GM03348 (cell line): ENCODE measurements at regions not wholly inside any gene's neighbourhood (a gene's known extent, or its start where the extent isn't known, plus 50 kb on each side); places are given as distances from the start of the nearest gene placed in this dataset.
A peak's percentile ranks its signal among the peaks of the same experiment; 100 is the strongest.
"Not testable (repeated sequence)": the region's sequence is repeated elsewhere in the genome, so short reads cannot be mapped to it uniquely, and the experiment has no call there.

Experiments used
- DNase-seq: peaks from one replicate; pipeline ENCODE4 v3.0.0; 2012; ENCODE audit warnings: low spot score

DNA sequence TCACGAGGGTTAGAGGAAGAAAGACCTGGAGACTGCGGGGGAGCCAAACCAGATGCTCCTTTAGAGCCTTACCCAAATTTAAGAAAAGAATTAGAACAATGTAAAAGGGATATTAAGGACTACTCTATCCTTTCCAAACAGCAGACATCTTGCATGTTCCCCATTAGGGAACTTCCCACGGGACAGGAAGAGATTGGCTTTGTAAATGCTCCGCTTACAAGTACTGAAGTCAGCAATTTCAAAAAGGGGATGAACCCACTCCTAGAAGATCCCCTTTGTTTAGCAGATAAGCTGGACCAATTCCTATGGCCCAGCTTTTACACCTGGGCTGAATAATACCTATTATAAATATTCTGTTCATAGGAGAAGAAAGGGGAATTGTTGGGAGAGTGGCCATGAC lies 74.2 kb downstream of the APOBEC1 start:
- DNase-seq, result no peak

DNA sequence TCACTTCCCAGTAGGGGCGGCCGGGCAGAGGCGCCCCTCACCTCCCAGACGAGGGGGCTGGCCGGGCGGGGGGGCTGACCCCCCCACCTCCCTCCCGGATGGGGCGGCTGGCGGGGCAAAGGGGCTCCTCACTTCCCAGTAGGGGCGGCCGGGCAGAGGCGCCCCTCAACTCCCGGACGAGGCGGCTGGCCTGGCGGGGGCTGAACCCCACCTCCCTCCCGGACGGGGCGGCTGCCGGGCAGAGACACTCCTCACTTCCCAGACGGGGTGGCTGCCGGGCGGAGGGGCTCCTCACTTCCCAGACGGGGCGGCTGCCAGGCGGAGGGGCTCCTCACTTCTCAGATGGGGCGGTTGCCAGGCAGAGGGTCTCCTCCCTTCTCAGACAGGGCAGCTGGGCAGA lies 75.6 kb downstream of the APOBEC1 start:
- DNase-seq, result not testable (repeated sequence)

DNA sequence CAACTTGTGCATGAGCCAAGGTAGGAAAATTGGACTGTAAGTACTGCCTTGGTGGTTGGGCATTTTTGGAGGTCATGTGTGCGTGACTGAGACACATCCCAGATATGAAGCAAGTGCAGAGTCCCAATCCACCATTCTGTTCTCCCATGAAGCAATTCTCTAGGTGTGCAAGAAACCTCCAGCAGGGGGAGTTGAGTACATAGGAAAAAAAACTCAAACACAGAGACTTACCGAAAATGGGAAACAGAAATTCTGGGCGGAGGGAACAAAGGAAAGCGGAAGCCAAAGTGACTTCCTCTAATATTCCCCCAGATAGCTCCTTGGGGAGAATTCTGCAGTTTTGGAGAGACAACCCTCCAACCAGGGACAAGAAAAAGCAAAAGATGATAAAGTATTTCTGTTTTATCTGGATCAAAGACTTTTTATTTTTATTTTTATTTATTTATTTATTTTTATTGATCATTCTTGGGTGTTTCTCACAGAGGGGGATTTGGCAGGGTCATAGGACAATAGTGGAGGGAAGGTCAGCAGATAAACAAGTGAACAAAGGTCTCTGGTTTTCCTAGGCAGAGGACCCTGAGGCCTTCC lies 76.9 kb downstream of the APOBEC1 start:
- peak; percentile 79 for DNase-seq

DNA sequence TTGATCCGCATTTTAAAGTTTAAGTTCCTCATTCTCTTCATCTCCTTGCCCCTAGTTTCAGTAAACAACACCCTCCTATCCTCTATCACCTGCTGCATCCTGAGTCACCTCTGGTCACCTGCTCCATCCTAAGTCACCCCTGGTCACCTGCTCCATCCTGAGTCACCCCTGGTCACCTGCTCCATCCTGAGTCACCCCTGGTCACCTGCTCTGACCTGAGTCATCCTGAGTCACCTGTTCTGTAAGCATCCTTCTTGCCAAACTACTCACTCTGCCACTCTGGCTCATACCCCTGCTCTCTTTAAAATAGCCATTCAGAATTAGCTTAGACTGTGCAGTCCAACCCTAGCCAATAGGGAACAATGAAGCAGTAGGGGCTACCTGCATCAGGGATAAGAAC lies 80.6 kb upstream of the CD163 start:
- not testable (repeated sequence) for DNase-seq

DNA sequence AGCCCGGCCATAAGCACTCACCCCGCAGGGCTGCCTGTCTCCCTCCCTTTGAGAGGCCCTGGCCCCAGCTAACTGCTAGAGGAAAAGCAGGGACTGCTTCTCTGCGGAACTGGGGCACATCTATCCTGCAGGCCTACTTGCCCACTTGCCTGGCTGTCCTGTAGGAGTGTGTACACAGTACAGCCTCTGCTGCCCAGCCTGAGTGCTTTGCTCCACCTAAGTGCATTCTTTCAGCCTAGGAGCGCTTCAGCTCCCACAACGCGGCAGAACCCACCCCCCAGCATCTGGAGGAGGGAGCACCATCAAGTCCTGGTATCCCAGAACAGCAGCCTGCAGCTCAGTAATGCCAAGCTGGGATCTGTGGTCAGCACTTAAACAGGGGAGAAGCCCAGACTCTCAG lies 79.9 kb upstream of the CD163 start:
- no peak for DNase-seq

DNA sequence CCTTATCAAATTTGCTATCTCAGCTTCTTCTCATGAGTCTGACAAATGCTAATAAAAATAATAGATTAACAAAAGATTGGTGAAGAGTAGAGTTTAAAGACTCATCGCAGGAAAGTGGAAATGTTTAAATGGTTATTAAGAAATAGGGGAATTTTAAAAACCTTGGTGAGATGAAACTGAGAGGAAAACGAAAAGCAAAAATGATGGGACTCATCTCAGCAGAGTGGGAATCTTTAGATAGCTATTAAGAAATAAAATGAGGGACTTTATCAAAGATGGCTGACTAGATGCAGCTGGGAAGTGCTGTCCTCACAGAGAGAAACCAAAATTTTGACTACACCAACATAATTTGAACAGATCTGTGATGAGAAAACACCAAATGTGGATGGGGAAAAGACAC lies 79.2 kb upstream of the CD163 start:
- DNase-seq, result no peak

DNA sequence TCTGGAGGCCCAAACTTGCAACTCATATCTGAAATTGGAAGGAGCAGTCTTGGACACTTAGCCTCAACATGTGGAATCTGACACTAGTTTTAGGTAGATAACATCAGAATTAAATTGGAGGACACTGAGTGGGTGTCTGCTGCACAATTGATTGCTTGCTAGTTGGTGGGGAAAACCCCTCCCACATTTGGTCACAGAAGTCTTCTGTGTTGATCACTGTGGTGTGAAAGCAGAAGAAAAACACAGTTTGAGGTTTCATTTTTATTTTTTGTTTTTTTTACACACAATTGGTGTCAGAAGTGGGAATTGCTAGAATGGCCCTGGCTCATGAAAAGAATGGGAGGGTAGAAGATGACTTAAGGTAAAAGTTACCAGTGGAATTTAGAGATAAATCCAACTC lies 78.0 kb upstream of the CD163 start:
- DNase-seq, result no peak

DNA sequence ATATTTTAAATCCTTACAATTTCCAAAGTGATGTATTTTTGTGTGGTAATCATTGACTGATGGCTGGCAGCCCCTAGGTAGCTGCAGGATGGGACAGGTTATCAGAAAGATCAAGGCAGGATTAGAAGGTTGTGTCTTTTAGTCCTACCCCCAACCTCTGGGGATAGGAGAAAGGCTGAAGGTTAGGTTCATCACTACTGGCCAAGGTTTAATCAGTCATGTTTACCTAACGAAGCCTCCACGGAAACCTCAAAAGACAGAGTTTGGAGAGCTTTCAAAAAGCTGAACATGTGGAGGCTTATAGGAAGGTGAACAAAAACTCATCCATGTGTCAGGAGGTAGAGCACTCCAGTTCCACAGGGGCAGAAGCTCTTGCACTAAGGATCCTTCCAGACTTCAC lies 77.5 kb upstream of the CD163 start:
- no peak for DNase-seq

DNA sequence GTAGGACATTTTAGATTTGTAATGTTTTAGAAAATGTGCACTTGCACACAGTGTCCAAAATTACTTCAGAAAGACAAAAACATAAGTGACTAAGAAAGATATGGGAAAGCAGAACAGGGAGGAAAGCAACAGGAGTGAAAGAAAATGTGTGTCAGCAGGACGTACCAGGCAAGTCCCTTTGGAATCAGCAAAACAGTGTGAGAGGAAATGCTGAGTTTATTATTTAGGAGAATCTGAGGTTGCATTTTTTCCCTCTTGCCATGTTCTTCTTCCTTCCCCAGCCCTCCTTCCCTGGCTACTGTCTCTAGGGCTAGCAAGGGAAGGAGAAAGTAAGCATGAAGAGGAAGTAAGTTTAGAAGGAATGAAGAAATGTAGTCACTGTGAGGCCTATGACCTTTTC lies 67.7 kb upstream of the CD163 start:
- DNase-seq, result no peak

DNA sequence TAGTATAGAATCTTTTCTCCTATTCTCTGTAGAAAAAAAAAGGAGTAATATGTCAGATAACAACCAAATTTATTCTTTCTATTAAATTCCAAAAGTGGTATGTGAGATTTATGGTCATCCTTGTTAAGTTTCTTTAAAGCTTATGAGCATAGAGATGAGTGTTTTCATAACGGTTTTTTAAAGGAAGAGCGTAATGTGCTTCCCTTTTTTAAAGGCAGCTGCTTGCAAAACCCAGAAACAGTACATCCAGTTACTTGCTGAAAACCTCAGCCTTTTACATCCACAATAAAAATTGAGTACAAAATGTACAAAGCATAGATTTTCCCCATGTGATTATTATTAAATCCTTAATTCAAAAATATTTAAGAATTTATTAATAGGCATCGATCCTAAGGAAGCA lies 53.6 kb upstream of the CD163 start:
- no peak for DNase-seq

DNA sequence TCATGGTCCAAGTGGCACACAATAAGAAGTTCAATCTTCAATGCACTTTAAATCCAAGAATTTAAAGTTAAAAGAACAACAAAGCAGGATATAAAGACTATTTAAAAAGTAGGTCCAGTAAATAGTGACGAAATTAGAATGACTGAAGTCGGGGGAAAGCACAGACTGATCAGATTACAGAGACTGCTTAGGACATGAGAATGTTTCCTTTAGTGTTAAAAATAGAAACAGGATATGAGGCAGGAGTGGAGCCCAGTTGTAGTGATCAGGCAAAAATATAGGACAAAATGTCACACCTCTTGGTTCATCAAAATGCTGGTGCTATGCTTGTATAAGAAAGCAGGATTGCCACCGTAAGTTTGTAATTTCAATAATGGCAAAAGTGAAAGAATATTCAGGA lies 52.2 kb upstream of the CD163 start:
- peak; percentile 71 for DNase-seq

DNA sequence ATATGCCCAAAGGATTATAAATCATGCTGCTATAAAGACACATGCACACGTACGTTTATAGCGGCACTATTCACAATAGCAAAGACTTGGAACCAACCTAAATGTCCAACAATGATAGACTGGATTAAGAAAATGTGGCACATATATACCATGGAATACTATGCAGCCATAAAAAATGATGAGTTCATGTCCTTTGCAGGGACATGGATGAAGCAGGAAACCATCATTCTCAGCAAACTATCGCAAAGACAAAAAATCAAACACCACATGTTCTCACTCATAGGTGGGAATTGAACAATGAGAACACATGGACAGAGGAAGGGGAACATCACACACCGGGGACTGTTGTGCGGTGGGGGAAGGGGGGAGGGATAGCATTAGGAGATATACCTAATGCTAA lies 51.3 kb upstream of the CD163 start:
- not testable (repeated sequence) for DNase-seq
